ENCODE measurements at regions not wholly inside any gene's neighbourhood (a gene's known extent, or its start where the extent isn't known, plus 50 kb on each side); places are given as distances from the start of the nearest gene placed in this dataset.

DNA sequence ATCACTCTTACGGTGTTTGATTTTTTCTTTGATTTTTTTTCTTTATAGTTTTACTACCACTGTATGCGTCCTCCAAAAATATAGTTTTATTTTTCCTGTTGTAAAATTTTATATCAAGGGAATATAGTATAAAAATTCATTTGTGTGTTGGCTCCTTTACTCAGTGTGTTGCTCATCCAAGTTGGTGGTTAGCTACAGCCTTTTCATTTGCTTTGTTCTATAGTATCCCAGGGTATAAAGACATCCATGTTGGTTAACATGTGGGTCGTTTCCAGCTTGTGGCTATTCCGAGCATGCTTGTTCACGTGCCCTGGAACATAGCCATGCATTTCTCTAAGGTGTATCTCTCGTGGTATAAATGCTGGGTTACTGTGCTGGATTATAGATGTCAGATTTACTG is 54.8 kb upstream of the DAB2 start:
- DNase-seq (peak in 1 of 3 donors; percentile 61), ATAC-seq (peak; percentile 79)
- no peaks in the 10 kb centered on the region for H3K4me1 ChIP-seq (ENCODE audit: low read depth)
- H3K36me3 ChIP-seq (ENCODE audit: low read depth): no peaks in the 10 kb centered on the region
- intact Hi-C loops (cut with DNase I, micrococcal nuclease): no loop called here
- no peaks in the 10 kb centered on the region for H3K9me3 ChIP-seq
- H3K4me3 ChIP-seq: no peak overlapping the region
- TF ChIP-seq CTCF (IDR thresholded peaks at IDR 0.05): no peak

- Histone ChIP-seq H3K4me1 (ENCODE audit: low read depth) (no peaks in the 10 kb centered on the region), H3K9me3 (no peaks in the 10 kb centered on the region), H3K36me3 (ENCODE audit: low read depth) (no peaks in the 10 kb centered on the region), H3K4me3 (no peak overlapping the region)
- no peak for TF ChIP-seq CTCF (IDR thresholded peaks at IDR 0.05)
- ATAC-seq: no peak
- intact Hi-C loops (cut with DNase I, micrococcal nuclease): no loop called here
- DNase-seq: no peak
Measured at GRCh38 chr5:39478863-39479262, 54.1 kb upstream of the DAB2 start.

GRCh38 chr5:39476843-39477220 is 52.1 kb upstream of the DAB2 start:
- no peaks in the 10 kb centered on the region for H3K9me3 ChIP-seq
- H3K4me3 ChIP-seq: no peak overlapping the region
- no peaks in the 10 kb centered on the region for H3K4me1 ChIP-seq (ENCODE audit: low read depth)
- DNase-seq: no peak
- H3K36me3 ChIP-seq (ENCODE audit: low read depth): no peaks in the 10 kb centered on the region
- intact Hi-C loops (cut with DNase I, micrococcal nuclease): no loop called here
- ATAC-seq: no peak
- no peak for TF ChIP-seq CTCF (IDR thresholded peaks at IDR 0.05)

DNA sequence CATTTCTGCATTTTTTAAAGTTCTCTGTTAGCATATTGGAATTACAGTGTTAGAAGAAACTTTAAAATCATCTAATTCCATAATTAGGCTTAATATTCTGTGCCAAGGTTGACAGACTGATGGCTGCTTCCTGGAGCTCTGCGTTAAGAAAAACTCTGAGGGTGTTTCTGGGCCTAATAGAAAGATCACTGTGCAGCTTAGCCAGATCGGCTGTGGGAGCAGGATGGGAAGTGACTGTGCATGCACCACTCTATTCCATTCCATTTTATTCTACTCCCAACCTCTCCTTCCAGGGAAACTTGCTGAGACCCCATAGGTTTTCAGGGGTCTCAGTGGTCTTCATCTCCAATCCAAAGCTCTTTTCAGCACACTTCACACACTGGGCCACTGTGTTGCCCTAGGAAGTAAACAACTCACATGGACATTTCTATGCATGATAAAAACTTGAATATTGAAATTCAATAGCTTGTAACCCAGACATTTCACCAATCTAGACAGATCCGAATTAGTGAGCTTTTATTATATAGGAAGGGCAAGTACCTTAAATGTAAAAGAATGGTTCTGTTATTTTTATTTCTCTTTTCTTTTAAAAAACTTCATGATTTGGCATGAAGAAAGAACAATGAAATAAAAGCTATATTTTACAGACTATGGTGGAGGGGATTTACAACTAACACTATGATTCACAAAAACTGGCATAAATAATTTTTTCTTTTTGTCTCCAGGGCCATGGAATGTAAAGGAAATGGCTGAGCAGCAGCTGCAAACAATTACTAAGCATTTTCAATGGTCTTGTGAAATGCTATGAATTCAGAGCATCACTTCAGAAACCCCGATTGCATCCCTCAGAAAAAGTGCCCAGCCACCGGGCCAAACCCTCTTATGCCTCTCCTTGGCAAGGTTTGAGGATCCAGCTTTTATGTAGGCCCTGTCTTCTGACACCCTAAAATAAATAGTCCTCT is 51.4 kb upstream of the DAB2 start:
- Histone ChIP-seq H3K4me1 (ENCODE audit: low read depth) (no peaks in the 10 kb centered on the region), H3K4me3 (no peak overlapping the region), H3K9me3 (no peaks in the 10 kb centered on the region), H3K36me3 (ENCODE audit: low read depth) (no peaks in the 10 kb centered on the region)
- intact Hi-C loops (cut with DNase I, micrococcal nuclease): no loop called here
- no peak for DNase-seq
- ATAC-seq: no peak
- TF ChIP-seq CTCF (IDR thresholded peaks at IDR 0.05): no peak

DNA sequence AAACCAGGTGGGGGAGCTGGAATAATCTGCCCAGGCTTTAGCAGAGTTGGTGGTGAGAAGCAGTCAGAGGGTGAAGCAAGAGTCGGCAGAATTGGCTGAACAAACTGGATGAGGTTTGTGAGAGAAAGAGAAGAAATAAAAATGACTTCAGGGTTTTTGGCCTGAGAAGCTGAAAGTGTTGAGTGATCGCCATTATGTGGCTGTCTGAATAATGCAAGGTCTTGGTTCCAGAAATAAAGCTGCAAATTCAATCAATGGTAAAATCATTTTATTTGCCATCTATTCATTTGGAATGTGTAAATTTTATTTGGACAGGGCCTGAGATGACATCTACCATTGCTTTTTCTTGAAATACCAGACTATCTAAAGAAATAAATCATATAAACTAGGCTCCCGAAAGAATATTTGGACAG is 50.4 kb upstream of the DAB2 start:
- Histone ChIP-seq H3K4me3 (no peak overlapping the region), H3K9me3 (no peaks in the 10 kb centered on the region), H3K4me1 (ENCODE audit: low read depth) (no peaks in the 10 kb centered on the region), H3K36me3 (ENCODE audit: low read depth) (no peaks in the 10 kb centered on the region)
- DNase-seq: no peak
- no peak for ATAC-seq
- intact Hi-C loops (cut with DNase I, micrococcal nuclease): no loop called here
- no peak for TF ChIP-seq CTCF (IDR thresholded peaks at IDR 0.05)
